ENCODE measurements at regions not wholly inside any gene's neighbourhood (a gene's known extent, or its start where the extent isn't known, plus 50 kb on each side); places are given as distances from the start of the nearest gene placed in this dataset.

DNA sequence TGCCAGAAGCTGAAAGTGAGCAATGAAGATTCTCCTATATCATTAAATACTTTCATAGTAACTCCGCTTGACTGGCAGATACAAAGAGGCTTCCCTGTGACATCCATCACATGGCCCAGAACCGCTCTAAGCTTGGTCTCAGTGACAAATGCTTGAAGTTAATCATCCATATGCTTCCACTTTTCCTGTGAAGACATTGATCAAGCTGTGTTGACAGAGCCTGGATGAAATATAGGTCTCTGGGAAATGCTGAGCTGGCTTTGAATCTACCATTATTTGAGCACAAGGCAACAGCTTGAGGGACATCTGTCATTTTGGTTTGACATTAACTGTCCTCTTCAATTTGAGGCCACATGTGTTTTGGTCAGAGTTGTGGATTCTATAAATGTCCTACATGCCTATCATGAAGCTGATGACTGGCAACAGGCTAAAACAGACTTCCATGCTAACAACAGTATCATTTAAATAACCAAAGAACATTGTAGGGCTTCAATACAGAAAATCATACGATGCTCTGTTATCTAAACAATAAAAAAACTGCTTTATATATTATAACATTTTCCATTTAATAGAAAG is 402.2 kb upstream of the IRAK1BP1 start:
- Histone ChIP-seq H3K27ac (no peak overlapping the region), H3K36me3 (no peaks in the 10 kb centered on the region), H3K27me3 (no peaks in the 10 kb centered on the region), H3K4me3 (no peak overlapping the region), H3K9me3 (no peaks in the 10 kb centered on the region), H3K4me1 (no peaks in the 10 kb centered on the region)
- in situ Hi-C loops (cut with MboI; ENCODE audit: low pct_ligation_motif_present in 1 of 4, low pct_unique_long_range_greater_than_20kb in 1 of 4, low sequenced_read_pairs in 3 of 4), result no loop called here
- no peak for TF ChIP-seq POLR2AphosphoS5 (IDR thresholded peaks at IDR 0.05)
- TF ChIP-seq EP300 (IDR thresholded peaks at IDR 0.05; ENCODE audit: low read depth), result no peak
- TF ChIP-seq POLR2A (IDR thresholded peaks at IDR 0.05), result no peak
- TF ChIP-seq, protein P1, sequence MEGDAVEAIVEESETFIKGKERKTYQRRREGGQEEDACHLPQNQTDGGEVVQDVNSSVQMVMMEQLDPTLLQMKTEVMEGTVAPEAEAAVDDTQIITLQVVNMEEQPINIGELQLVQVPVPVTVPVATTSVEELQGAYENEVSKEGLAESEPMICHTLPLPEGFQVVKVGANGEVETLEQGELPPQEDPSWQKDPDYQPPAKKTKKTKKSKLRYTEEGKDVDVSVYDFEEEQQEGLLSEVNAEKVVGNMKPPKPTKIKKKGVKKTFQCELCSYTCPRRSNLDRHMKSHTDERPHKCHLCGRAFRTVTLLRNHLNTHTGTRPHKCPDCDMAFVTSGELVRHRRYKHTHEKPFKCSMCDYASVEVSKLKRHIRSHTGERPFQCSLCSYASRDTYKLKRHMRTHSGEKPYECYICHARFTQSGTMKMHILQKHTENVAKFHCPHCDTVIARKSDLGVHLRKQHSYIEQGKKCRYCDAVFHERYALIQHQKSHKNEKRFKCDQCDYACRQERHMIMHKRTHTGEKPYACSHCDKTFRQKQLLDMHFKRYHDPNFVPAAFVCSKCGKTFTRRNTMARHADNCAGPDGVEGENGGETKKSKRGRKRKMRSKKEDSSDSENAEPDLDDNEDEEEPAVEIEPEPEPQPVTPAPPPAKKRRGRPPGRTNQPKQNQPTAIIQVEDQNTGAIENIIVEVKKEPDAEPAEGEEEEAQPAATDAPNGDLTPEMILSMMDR (IDR thresholded peaks at IDR 0.05), result no peak
- no peak for DNase-seq
- WGBS, 2 donors (ENCODE audit: low coverage in 1 of 2), result 70 to 81% methylated on average over 3 of the region's 3 CpGs
- intact Hi-C loops (cut with DNase I; ENCODE audit: low total_unique reads), result no loop called here

DNA sequence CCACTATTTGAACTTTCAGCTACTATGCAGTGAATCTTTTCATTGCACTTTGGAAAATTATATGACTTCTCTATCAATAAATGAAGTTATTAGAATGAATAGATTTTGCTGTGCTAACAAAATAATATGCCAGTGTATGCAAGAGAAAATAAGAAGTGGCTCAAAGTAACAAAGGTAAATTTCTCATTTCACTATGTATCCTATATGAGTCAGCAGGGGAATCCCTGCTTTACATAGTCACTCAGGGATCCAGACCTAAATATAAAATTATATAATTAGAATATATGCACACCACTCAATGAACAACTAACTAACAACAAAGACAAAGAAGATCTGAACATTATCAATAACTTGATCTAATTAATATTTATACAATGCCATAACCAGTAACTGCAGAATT is 390.8 kb upstream of the IRAK1BP1 start:
- H3K4me1 ChIP-seq, result no peaks in the 10 kb centered on the region
- no peak for TF ChIP-seq POLR2A (IDR thresholded peaks at IDR 0.05)
- TF ChIP-seq EP300 (IDR thresholded peaks at IDR 0.05; ENCODE audit: low read depth), result no peak
- TF ChIP-seq, protein P1 (IDR thresholded peaks at IDR 0.05), result no peak
- no peak for TF ChIP-seq POLR2AphosphoS5 (IDR thresholded peaks at IDR 0.05)
- no peaks in the 10 kb centered on the region for H3K27me3 ChIP-seq
- no peaks in the 10 kb centered on the region for H3K36me3 ChIP-seq
- H3K9me3 ChIP-seq, result no peaks in the 10 kb centered on the region
- intact Hi-C loops (cut with DNase I; ENCODE audit: low total_unique reads), result no loop called here
- in situ Hi-C loops (cut with MboI; ENCODE audit: low pct_ligation_motif_present in 1 of 4, low pct_unique_long_range_greater_than_20kb in 1 of 4, low sequenced_read_pairs in 3 of 4), result no loop called here
- no peak overlapping the region for H3K27ac ChIP-seq
- no peak overlapping the region for H3K4me3 ChIP-seq
- DNase-seq, result no peak

DNA sequence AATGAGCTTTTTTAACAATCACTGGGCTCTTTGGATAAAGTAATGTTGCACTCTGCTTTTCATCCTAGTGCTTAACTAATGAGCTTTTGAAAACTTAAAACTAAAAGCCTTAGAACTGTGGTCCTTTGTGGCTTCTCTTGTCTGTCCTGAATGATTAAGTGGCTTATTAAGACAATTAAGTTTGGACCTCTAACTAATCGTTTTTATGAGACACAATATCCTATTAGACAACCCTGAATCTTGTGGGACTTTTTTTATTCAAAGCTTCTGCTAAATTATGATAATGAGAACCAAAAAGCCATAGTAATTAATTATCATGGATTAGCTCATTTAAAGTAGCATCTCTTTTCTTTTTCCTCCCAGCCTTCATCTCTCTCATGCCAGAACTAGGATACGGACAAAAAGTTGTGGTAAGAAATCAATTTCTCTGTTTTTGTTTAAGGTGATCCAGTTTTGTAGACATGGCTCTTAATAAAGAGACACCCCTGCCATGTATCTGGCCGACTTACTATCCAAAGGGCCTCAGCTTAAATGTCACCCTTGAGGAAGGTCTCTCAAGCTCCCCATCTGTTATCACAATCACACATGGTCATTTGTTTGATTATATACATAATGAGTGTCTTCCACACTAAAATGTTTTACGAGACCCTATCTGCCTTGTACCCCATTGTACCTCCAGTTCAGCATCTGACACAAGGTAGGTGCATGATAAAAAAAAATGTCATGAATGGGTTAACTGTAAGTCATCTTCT is 384.4 kb upstream of the IRAK1BP1 start:
- Histone ChIP-seq H3K27ac (no peak overlapping the region), H3K27me3 (no peaks in the 10 kb centered on the region), H3K4me1 (no peaks in the 10 kb centered on the region), H3K36me3 (no peaks in the 10 kb centered on the region), H3K9me3 (no peaks in the 10 kb centered on the region), H3K4me3 (no peak overlapping the region)
- 65 to 66% methylated on average over 4 of the region's 4 CpGs for WGBS, 2 donors (ENCODE audit: low coverage in 1 of 2)
- no peak for DNase-seq
- in situ Hi-C loops (cut with MboI; ENCODE audit: low pct_ligation_motif_present in 1 of 4, low pct_unique_long_range_greater_than_20kb in 1 of 4, low sequenced_read_pairs in 3 of 4) (no loop called here), intact Hi-C loops (cut with DNase I; ENCODE audit: low total_unique reads) (no loop called here)
- TF ChIP-seq, protein P1 (IDR thresholded peaks at IDR 0.05), result no peak
- TF ChIP-seq POLR2AphosphoS5 (IDR thresholded peaks at IDR 0.05) (no peak), POLR2A (IDR thresholded peaks at IDR 0.05) (no peak), EP300 (IDR thresholded peaks at IDR 0.05; ENCODE audit: low read depth) (no peak)

DNA sequence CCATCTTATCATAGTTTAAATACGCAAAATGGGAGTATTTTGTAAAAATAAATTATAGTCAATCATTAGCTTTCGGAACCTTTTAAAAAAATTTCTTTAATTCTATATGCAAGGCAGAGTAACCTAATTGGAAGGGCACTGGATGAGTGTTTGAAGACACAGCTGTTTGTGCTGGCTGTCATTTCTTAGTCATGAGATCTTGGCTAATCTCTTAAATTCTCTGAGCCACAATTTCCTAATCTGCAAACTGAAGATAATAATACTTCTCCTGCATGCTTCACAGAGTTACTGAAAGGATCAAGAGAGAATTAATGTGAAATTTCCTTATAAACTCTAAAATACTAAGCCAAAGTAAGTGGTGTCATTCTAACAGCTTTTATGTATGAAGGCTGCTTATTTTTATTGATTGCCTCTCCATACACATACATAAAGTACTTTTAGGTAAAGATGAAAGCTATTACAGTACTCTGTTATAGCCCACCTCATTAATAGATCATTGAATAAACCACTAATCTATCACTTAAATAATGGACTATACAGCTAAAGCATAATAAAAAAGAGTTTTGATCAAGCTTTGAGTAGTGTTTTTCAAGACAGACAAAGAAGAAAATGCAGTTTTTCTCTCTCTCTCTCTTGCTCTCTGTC is 383.7 kb upstream of the IRAK1BP1 start:
- intact Hi-C loops (cut with DNase I; ENCODE audit: low total_unique reads) (no loop called here), in situ Hi-C loops (cut with MboI; ENCODE audit: low pct_ligation_motif_present in 1 of 4, low pct_unique_long_range_greater_than_20kb in 1 of 4, low sequenced_read_pairs in 3 of 4) (no loop called here)
- DNase-seq, result no peak
- TF ChIP-seq EP300 (IDR thresholded peaks at IDR 0.05; ENCODE audit: low read depth), result no peak
- TF ChIP-seq POLR2A (IDR thresholded peaks at IDR 0.05), result no peak
- TF ChIP-seq POLR2AphosphoS5 (IDR thresholded peaks at IDR 0.05), result no peak
- TF ChIP-seq, protein P1 (IDR thresholded peaks at IDR 0.05), result no peak
- H3K27ac ChIP-seq, result no peak overlapping the region
- H3K27me3 ChIP-seq, result no peaks in the 10 kb centered on the region
- H3K36me3 ChIP-seq, result no peaks in the 10 kb centered on the region
- WGBS, 2 donors (ENCODE audit: low coverage in 1 of 2), result 61 to 64% methylated on average over 2 of the region's 2 CpGs
- H3K4me3 ChIP-seq, result no peak overlapping the region
- H3K4me1 ChIP-seq, result no peaks in the 10 kb centered on the region
- no peaks in the 10 kb centered on the region for H3K9me3 ChIP-seq

Data from transverse colon (tissue), 4 donors.